GM21447 (cell line): ENCODE measurements at regions not wholly inside any gene's neighbourhood (a gene's known extent, or its start where the extent isn't known, plus 50 kb on each side); places are given as distances from the start of the nearest gene placed in this dataset.

Experiments used
- ATAC-seq: cut with Tn5 transposase; IDR thresholded peaks from one replicate; pipeline ENCODE4 v1.9.1; 2021; ENCODE audit not compliant: unreplicated experiment

DNA sequence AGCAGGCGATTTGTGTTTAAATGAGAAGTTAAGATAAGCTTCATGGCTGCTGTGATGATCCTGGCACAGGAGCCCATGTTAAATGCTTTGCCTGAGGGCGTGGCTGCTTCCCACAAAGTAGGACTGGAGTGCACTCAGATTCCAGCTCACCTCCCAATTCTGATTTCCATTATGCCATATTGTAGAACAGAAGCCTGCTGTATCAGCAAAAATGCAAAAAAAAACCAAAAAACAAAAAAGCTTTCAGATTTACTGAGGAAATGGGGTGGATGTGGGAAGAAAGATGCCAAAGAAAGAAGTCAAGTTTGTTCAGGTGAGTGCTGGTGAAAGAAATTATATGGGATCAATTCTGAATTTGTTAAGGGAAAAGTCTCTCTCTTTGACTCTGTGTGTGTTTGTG is 610.4 kb upstream of the NETO1 start:
- no peak for ATAC-seq

DNA sequence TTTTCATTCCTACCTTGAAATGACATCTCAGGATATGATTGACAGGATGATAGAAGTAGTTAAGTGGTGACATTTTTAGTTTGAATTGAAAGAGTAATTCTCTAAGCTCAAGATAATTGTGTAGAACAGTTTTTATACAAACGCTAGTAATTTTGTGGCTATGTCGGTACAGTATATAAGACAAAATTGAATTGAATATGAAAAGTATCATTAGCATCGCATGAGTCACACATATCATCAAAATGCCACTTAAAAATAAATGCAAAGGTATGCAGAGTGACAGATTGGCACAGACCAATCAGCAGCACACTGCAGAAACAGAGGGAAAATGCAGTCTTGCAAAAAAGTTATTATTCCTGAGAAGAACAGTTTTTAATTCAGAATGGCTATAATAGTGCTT is 608.2 kb upstream of the NETO1 start:
- ATAC-seq: no peak

DNA sequence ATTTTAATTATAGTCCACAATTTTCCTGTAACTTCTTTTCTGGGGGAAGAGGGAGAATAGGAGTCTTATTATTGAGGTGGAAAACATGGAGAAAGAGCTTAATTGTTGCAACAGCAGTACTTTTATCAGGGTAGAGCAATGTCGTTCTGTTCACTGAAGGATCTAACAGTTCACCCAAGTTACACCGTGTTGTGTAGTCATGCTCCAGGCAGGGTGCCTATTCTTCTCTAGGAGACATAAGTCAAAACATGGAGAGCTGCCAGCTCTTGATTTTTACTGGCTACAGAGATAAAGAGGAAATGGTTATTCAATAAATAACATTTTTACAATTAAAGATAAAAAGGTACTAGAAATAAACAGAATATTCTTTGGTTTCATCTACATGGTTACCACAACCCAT is 594.3 kb upstream of the NETO1 start:
- no peak for ATAC-seq

DNA sequence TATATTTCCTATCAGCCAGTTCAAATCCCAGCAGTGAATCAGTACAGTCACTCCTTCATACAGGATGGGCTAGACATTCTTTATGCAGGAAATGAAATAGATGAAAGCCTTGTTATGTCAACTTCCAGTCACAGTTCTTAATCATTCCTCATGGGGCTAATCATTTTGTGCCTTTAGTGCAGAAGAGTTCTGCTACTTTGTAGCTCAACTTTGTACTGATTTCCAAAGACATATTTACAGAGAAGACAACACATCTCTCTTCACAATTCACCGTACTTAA is 593.9 kb upstream of the NETO1 start:
- no peak for ATAC-seq

DNA sequence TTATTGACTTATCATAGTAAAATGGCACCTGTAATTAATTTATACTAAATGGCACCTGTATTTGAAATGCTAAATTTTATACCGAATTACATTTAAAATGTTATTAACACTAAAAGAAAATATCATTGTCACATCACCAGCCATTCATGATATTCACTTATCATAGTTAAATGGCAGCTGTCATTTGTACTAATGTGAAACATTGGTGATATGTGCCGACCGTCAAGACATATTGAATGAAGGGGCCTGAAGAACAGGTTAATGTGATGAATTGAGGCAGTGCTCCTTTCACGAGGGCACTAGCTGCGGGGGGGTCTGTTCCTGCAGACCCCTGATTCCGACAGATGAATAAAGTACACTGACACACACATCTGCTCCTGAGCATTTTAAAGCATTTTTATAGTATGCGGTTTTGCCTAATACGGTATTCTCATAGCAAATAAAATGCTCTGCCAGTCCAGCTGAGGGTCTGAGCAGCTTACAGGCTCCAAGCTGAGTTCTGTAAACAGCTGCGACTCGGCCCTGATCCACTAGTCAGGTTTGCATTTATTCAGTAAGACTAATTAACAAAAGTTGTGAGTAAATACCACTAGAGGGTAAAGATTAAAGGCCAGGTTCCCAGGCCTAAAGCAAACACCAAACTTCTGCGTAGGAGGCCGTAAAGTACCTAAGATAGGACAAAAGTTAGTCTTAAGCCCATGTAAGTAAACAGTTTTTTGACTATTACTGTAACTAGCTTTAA is 593.4 kb upstream of the NETO1 start:
- no peak for ATAC-seq

DNA sequence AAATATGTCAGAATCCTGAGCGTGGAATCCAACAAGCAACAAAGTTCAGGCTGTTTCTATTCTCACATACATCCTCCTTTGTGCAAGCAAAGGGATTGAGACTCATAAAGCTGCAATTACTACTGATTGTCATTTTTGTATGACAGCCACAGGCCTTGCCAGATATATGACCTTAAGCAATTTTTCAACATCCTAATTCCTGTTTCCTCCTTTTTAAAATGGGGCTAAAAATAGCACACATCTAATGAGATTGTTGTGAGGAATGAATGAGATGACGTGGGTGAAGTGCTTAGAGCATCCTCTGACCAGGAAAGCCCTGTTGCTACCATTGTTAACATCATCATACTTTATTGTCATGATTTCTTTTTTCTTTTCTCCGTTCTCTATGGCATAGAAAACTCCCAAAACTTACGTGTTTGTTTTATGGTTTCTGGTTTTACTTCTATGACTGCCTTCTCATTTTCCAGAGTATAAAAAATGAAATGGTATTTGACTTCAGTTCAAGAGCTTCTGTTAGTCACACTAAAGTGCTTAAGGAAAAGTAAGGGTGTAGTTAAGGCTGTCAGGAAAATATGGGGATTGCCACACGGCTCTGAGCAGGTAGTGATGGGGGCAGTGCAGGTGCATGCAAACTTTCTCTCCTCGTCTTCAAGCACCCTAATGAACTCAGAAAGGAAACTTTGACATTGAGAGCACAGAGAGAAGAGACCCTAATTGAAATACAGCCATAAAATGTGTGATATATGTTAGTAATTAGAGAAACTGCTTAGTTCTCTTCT is 590.6 kb upstream of the NETO1 start:
- no peak for ATAC-seq

DNA sequence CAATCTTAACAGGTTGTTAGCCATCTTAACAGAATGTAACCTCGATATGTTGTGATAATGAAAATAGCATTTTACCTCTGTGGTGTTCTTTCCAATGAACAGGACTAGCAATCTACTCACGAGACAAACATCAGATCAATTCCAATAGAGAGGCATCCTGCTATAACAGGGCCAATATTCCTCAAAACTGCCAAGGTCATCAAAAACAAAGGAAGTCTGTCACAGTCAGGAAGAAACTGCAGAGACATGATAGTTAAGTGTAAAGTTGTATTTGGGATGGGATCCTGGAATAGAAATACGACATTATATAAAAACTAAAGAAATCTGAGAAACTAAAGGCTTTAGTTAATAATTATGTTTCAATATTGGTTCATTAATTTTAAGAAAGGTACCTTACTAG is 588.9 kb upstream of the NETO1 start:
- ATAC-seq: no peak

DNA sequence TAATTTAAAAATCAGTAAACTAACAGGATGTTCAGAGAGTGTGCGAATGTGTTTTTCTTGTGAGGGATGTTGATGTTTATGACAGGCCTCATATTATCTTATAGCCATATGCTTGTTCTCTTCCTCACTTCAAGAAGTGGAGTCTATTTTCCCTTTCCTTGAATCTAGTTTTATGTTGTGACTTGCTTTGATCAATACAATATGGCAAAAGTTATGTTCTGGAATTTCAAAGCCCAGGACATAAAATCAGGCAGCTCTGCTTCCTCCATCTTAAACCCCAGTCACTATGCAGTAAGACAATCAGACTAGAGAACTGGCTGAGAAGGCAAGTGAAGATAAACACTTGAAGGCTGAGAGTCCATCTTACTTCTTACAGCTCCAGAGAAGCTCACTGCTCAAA is 585.1 kb upstream of the NETO1 start:
- no peak for ATAC-seq

DNA sequence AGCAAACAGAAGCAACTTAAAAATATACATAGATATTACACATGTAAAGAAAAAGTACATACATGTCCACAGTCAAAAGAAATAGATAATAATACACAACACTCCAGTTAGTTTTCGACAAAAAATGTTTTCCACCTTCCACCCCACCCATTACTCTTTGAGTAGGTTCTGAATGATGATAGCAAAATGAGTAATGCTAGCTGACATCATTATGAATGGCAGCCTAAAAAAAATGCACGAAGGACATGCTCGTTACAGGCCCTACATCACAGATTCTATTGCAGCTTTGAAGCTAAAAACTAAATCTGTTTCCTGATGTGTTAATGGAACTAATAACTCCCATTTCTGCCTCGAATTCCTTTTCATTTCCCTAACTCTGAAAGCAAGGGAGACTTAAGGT is 578.7 kb upstream of the NETO1 start:
- ATAC-seq: no peak

DNA sequence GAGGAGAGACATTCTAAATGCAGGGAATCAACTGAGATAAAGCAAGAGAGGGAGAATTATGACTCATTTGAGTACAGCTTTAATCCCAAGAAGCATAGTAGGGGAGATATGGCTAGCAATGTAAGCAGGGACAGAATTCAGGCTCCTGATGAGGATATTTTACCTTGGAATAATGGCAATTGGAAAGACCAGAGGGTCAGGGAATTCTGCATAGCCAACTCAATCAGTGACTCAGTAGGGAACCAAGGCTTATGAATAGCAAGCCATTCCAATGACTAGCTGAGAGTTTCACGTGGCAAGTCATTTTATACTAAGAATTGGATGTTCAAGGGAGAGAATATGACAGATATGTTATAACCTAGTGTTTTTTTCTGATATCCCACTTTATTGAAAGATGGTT is 563.8 kb upstream of the NETO1 start:
- no peak for ATAC-seq

DNA sequence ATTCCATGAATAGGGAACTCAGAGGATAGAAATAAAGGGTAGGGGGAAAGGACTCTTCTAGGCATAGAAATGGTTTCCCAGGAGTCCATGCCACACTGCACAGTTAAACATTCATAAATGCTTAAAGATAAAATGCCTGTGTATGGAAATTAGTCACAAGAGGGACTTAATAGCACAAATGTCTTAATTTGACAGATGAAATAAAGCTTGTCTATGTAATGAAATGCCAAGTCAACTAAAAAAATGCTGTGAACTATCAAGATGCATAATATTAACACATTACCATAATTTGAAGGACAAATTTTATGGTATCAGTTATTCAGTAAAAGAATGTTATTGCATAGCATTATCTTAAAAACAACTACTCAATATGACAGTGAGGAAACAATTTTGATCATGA is 553.2 kb upstream of the NETO1 start:
- ATAC-seq: no peak

DNA sequence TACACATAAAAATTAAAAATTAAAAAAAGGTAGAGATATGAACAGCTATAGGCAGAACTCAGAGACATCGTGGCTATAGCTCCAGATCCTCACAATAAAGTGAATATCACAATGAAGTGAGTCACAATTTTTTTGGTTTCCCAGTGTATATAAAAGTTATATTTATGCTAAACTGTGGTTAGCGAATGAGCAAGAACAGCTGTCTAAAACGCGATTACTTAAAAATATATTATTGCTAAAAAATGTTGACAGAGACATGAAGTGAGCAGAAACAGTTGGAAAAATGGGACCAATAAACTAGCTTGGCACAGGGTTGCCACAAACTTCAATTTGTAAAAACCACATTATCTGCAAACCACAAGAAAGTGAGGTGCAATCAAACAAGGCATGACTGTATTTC is 551.7 kb upstream of the NETO1 start:
- ATAC-seq: no peak

DNA sequence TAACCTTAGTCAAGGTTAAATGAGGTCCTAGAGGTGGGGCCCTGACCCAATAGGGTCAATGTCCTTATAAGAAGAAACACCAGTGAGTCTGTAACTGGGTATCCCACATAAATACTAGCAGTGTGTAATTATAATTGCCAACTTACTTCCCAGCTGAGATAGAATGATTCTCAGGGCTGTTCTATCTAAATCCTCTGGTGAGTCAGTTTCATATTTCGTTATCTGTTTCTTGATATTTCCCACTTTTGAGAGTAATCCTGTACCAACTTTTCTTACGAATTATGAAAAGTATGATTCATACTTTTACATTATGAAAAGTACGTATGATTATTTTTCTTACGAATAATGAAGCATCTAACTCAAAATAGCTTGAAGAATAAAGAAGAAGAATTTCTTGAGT is 546.8 kb upstream of the NETO1 start:
- no peak for ATAC-seq

DNA sequence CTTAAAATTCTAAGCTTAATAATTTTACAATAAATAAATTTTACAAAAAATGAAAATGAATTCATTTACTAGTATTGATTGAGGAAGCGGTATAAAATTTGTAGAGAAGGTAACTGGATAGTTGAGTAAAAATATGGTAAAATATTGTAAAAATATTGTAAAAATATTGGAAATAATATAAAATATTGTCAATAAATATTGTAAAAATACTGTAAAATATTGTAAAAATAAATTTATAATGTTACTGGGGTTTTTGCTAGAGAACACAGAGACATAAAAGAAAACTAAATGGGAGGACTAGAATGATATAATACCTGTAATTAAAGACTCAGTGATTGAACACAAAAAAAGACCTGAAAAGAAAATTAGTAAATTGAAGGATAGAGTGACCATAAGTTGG is 546.3 kb upstream of the NETO1 start:
- ATAC-seq: no peak

DNA sequence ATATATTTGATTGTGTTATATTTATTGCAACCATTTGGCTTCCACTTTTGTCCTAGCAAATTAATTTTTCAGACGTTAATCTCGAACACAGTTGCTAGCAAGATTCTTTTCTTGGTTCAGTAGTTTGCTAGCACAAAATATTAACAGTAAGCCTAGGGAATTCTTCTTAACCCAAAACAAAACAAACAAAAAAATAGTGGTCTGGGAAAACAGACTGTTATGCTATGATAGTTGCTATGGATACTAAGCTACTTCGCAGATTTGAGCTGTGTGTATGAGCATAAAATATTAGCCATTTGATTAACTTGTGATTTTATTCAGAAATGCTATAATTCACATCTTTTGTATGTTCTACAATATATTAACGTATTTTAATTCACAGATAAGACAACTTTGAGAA is 541.5 kb upstream of the NETO1 start:
- no peak for ATAC-seq

DNA sequence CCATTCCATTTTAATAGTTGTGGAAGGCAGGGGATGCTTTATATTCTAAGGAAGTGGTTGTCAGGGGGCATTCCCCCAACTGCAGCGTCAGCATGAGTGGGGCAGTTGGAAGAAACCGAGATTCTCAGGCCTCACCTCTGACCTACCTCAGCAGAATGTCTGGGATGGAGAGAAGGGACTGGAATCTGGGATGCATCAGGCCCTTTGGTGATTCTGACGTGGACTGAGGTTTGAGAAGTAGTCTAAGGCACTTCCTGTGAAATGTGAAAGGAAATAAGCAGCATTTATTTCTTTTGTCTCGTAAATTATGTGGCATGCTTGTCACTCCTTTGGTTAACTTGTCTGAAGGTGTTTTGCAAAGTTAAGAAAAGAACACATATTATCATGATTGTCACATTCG is 540.7 kb upstream of the NETO1 start:
- no peak for ATAC-seq

DNA sequence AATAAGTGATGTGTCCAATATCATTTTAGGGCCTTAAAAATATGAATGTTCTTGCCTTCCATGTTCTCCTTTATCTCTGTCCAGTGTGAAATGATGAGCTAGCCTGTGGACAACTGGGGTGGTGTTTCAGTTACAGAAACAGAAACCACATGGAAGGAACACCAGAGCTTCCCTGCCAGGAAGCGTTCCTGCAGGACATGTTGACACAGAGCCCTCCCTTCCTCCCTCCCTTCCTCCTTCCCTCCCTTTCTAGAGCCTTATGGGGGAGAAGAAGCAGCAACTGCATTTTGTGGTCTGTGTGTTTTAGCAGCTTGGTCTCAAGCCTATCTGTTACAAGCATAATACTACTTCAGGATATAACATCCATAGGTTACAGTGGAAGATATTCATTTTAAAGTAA is 539.7 kb upstream of the NETO1 start:
- no peak for ATAC-seq

DNA sequence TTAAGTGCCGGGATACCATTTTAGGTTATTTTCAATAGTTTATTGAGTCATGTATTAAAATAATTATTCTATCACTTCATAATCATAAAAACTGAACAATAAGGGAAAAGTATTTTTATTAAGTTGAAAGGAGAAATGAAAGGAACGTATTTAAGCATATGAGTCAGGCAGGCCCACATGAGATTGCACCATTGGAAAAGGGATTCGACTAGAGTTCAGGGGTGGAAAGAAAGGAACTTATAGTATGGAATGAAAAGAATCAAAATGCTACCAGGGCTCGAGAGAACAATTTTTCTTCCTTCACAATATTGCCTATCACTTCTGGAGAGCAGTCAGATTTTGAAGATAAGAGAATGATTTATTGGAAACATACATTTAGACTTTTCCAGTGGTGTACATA is 516.5 kb upstream of the NETO1 start:
- ATAC-seq: no peak

DNA sequence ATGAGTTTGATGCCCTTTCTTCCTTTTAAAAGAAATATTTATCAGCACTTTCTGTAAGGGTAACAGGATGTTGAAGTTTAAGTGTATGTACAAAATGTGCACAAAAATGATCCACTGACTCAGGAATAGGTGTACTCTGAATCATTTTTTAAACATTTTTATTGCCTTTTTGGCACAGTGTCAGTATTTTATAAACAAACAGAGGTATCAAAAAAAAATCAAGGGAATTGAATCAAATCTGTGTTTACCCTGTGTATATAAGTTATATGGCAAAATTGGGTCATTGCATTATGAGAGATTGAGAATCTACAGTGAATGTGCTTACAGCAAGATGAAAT is 513.9 kb upstream of the NETO1 start:
- no peak for ATAC-seq

DNA sequence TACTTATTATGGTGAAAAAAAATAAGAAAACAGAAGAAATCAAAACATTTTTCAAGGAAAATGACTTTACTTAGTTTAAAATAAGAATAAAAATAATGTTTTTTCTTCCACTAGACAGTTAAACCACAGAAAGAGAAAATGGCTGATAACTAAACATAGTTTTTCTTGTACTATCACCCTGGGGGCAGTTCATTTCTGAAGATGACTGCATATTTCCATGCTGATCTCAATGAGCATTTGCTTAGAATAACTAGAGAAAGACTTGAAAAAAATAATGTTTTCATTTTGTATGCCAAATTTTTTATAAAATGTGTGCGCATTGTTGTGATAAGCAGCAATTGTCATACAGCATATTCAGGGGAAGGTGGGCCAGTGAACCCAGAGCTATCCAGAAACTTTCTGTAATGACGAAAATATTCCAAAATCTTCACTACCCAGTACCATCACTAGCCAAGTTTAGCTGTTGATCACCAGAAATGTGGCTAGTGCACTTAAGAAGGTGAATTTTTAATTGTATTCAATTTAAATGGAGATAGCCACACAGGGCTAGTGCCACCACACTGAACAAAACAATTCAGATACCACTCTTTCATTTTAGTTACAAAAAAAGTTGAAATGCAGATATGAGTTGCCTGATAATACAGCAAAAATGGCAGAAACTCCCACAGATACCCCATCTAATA is 513.4 kb upstream of the NETO1 start:
- ATAC-seq: no peak

DNA sequence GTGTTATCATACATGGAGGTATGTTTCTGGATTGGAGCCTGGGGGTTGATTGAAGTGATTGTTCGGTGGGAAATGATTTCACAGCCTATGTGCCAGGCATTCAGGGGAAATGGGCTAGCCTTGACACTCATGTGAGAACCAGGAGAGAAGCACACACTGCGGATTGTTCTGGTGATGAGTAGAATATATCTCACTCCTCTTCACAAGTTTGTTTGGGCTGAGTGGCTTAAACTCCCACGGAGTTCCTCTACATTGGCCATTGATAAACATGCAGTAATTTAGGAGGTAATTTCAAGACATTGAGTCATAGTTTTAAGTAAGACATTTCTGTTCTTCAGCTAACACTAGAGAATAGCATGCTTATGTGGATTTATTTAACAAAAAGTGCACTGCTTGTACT is 498.9 kb upstream of the NETO1 start:
- ATAC-seq: no peak

DNA sequence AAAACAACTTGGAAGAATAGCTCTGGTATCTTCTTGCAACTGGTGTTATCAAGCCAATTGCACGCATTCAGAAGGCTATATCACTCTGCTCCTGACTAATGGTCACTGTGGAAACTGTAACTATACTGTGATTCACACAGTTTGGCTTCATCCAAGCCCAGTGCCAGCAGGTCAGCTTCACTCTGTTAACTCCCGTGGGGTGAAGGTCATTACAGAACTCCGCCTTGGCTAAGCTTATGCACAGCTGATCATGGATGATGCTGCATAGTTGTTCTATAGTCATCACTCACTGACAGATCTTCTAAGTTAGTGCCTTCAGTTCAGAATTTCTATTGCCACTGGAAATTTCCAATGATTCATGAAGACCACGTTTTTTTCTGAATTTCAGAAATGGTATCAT is 497.2 kb upstream of the NETO1 start:
- ATAC-seq: no peak

DNA sequence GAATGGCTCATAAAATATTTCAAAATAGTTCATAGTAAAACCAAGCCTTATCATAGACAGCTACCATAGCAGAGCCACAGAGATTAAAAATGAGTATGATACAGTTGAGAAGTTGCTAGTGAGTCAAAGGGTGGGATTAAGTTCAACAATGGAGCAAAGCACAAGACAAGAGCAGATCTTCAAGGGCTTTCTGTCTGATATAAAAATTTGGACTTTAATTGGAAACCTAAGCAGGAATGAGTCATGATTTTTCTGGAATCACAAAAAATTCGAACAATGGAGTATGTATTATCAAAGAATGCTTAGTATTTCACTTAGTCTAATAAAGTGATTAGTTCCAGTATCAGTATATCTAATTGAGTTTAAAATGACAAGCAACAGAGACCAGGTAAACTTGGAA is 487.3 kb upstream of the NETO1 start:
- no peak for ATAC-seq
